Activated CD4-positive, alpha-beta T cell treated with anti-CD3 and anti-CD28 coated beads, Interleukin-2, amount 50 U/mL, for 4 hours (primary cell): ENCODE measurements at regions not wholly inside any gene's neighbourhood (a gene's known extent, or its start where the extent isn't known, plus 50 kb on each side); places are given as distances from the start of the nearest gene placed in this dataset.
"Not testable (repeated sequence)": the region's sequence is repeated elsewhere in the genome, so short reads cannot be mapped to it uniquely, and the experiment has no call there.

Source experiments
- DNase-seq, 2 experiments: peaks; one replicate each; pipeline ENCODE4 v3.0.0-alpha.2; 2020

- no peak for DNase-seq
Observed at GRCh38 chr11:110347660-110348059, 51.2 kb upstream of the RDX start.

DNA sequence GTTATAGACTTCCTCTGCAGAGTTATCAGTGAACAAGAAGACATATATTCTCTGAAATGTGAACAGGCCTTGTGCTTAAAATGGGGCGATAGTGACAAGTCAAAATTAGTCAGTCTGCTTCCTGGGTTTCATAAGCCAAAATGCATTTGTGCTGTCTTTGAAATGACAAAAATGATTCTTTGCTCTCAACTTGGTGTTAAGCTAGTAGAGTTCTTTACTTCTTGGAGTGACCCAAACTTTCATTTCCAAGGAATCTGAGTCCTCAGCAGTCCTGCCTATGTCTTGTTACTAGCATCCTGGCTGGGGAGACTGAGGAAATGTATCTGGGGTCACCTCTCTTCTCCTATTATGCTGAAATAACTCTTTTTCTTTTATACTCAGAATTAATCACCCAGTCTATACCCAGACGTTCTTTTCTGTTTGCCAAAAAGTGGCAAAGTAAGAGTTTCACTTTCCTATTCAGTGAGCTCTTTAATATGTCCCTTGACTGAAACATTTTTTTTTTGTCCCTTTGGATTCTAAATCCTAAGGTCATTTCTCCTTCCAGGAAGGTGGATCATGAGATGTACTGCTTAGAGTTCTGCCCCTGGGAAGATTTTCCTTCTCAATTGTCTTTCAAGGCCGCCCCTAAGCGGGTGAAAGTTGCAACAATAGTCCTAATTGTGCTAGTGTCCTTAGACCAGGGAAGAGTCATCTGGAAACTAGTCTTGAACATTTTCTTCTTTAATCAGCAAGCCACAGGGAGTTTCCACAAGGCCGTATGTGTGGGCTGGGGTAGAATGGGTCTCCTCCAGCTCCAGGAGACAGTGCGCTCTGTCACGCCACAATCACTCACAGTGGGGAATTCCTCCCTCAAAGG, 53.0 kb upstream of the RDX start:
- DNase-seq, result peak; percentile 25 to 43

DNA sequence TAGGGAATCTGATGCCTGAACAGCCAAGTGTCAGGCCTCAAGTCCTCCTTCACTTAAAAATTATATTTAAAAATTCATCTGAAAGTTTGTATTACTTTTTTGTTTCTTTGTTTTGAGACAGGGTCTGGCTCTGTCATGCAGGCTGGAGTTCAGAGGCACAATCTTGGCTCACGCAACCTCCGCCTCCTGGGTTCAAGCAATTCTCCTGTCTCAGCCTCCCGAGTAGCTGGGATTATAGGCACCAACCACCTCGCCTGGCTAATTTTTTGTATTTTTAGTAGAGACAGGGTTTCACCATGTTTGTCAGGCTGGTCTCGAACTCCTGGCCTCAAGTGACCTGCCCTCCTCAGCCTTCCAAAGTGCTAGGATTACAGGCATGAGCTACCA, 53.6 kb upstream of the RDX start:
- DNase-seq, result not testable (repeated sequence)

DNA sequence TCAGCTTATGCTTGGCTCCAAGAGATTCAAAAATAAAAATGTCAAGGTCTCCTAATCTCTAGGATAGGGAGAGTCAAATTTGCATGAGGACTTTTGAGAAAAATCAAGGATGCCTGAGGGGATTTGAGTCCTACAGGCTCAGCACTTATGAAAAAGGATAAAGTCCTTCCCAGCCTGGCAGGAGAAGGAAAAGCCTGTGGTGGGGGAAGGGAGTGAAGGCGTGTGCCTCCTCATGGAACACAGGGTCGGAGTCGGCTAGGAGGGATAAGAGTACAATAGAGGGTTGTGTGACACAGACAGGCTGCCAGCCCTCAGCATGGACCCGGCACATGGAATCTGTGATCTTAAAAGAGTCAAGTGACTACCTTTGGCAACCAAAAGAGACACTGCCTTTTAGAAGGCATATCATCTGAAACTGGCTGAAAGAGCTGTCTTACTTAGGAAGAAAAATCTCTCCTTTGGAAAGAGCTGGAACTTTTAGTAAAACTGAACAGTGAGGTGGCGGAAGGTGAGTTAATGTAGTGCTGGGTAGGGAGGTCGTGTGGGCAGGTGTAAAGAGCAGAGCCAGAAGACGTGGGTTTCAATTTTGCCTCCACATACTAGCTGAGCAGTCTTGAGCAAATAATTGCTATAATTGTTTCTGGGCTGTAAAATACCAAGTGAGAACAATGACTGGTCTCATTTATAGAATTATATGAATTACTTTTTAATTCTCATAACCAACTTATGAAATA, 58.8 kb upstream of the RDX start:
- no peak for DNase-seq

- no peak for DNase-seq
Observed at GRCh38 chr11:110356762-110357671, 60.6 kb upstream of the RDX start.

- DNase-seq, result no peak
Observed at GRCh38 chr11:110358336-110358735, 61.9 kb upstream of the RDX start.

DNA sequence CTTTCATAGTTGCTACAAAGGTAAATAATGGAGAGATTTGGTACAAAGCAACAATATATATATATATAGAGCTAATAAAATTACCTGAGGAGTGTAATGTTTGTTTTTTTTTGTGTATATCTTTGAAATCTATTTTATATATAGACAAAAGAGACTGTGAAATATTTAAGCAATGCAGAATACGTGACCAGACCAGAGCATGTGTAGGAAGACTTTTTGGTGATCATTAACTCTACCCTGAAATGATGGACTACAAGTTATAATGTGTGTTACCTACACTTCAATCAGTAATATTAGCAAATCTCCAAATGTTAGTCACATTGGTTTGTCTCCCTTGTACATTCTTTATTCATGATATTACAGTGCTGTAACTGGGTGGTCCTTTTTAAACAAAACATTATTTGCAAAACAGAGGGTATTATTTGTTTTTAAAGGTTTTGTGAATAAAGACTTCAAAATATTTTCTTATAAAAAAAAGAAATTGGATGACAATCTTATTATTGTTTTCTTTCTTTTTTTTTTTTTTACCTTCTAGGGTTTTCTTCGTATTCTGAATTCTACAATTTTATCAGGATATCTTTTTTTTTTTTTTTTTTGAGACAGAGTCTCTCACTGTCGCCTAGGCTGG, 64.5 kb upstream of the RDX start:
- not testable (repeated sequence) for DNase-seq

- no peak for DNase-seq
Observed at GRCh38 chr11:110362971-110363509, 66.6 kb upstream of the RDX start.

GRCh38 chr11:110366291-110366690, 63.5 kb upstream of the FDX1 start:
- DNase-seq, result no peak

GRCh38 chr11:110367571-110367970, 62.2 kb upstream of the FDX1 start:
- no peak for DNase-seq

- DNase-seq, result no peak
Observed at GRCh38 chr11:110371084-110371483, 58.7 kb upstream of the FDX1 start.

DNA sequence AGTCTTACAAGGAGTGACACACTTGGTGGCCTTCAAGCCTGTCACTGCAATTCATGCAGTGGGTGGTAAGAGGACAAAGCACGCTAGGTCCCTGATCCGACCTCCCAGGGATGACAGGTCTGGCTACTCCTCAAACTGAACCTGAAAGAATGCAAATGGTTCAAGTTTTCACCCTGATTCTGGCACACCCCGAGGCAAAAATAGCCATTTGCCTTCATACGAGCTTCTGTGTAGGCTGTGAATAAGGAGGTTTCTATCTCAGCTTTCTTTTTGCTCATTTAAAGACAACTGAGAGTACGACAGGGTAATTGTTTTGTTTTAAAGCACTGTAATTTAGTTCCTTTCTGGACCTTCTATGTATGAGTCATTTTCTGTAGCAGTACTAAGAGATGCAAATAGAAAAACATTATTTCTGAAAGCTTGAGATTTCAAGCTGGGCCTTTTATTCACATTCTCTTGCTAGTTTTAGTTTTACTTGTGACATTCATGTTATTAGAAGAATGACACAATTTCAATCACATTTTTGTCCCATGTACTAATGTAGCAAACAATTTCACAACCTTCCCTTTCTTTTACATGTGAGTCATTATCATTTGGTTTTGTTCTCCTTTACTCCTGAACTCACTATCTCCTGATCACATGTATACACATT, 56.6 kb upstream of the FDX1 start:
- no peak for DNase-seq

DNA sequence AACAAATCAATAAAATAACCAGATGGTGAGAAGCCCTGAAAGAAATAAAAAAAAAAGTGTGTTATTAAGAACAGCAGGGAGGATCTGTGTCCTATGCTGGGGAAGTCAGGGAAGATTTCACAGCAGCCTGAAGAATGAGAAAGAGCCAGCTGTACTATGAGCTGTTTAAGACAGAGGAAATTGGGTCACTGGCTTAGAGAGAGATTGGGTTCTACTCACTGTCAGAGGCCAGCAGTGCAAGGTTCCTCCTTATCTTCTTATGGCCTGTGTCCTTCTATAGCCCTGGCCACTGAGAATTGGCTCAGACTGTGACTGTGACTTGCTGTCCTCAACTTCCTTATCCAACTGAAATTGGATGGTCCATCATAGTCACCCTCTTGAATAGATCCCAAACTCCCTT, 54.8 kb upstream of the FDX1 start:
- DNase-seq, result no peak

DNA sequence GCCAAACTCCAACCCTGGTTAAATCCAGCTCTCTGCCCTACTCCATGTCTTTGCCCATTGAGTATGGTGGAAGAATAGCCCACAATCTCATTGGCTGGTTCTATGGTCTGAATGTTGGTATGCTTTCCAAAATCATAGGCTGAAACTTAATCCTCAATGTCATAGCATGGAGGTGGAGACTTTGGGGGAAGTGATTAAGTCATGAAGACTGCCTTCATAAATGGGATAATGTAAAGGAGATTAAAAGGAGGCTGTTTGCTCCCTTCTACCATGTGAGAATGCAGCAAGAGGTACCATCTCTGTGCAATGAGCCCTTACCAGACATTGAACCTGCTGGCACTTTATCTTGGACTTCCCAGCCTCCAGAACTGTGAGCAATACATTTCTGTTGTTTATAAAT, 54.4 kb upstream of the FDX1 start:
- no peak for DNase-seq

DNA sequence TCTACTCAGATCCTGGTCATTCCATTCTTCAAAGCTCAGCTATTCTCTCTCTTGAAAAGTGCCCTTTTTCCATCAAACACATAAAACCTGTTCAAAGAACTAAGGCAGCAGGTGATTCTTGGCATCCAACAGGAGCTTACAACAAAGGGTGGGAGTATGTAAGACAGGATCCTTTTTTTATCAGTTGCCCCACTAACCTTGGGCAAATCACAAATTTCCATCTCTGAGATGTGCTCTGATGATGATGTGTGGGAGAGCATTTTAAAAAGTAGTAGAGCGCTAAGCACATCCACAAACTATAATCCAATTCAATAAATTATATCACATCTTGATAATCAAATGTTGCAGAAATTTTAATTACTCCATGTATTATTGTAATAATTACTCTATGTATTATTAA, 53.7 kb upstream of the FDX1 start:
- DNase-seq, result no peak

DNA sequence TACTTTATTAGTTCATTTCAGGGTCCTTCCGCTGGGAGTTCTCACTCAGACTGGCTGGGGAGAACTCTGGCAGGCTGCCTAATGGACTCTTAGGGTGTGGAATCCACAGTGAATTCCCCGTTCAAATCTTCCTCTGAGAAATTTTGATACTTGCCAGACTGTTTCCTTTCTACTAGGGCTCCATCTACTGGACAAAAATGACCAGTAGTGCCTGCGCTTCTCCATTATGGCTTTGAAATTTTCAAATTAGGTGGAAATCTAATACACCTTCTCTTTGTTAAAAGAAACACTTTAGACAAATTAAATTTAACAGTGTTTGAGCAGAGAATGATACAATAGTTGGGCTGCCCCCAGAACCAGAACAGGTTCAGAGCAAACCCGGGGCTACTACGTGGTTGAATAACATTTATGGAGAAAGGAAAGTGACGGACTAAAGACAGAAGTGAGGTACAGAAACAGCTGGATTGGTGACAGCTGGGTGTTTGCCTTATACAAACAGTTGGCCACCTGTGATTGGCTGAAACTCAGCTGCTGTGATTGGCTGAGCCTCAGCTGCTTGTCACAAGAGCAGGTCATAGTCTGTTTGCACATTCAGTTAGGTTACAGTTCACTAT, 52.9 kb upstream of the FDX1 start:
- DNase-seq, result peak in 1 of 2 experiments; percentile 2

GRCh38 chr11:110377434-110377833, 52.3 kb upstream of the FDX1 start:
- DNase-seq, result no peak

DNA sequence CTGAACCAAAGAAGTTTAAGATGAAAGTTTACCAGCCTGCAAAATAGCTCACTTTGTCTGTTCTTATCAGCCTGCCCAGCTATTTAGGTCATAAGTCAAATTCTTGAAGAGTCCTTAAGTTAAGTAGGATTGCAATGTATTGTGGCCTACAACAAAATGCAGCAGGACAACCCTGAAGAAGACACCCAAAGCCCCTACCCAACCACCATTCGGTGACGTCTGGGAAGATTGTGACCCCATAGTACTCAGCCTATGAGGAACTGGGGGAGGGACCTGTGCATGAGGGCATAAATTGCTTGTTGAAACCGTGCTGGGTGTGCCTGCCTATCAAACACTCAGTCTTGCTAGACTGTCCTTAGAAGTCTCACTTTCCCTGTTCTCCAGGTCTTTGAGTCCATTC, 50.5 kb upstream of the FDX1 start:
- DNase-seq, result no peak

DNA sequence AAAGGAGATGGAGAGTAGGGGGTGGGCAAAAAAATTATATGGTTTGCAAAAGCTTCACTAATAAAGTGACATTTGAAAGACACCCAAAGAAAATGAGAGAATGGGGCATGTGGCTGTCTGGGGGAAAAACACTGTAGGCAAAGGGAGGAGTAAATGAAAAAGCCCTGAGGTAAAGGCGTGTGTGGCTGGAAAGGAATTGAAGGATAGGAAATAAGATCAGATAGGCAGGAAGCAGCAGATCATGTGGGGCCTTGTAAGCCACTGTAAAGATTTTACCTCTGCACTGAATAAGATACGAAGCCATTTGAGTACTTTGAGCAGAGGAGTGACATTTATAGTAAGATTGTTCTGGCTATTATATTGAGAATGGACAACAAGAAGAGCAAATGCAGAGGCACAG, 49.8 kb upstream of the FDX1 start:
- no peak for DNase-seq
